Tibial nerve (tissue), 4 donors: ENCODE measurements at regions not wholly inside any gene's neighbourhood (a gene's known extent, or its start where the extent isn't known, plus 50 kb on each side); places are given as distances from the start of the nearest gene placed in this dataset.

Experiments used
- DNase-seq, 2 donors: peaks; one replicate each; pipeline ENCODE4 v3.0.0-alpha.2; 2019; ENCODE audit warnings: low spot score in 2 of 2
- H3K27ac ChIP-seq, 4 donors: fragments of 200-600 bp; sonication (generic) in 3 of 4; one replicate each; pipeline ENCODE4 v1.5.1; 2017 to 2019; ENCODE audit warnings: mild to moderate bottlenecking in 1 of 4
- H3K27me3 ChIP-seq, 2 donors: fragments of 200-600 bp; sonication (generic) in 1 of 2; one replicate each; pipeline versions ENCODE4 v1.5.1 to v1.6.0; 2017 to 2019
- H3K36me3 ChIP-seq, 3 donors: fragments of 200-600 bp; sonication (generic); one replicate each; pipeline ENCODE4 v1.5.1; 2018 to 2019
- H3K4me1 ChIP-seq, 4 donors: fragments of 200-600 bp; sonication (generic) in 3 of 4; one replicate each; pipeline ENCODE4 v1.5.1; 2017 to 2019
- H3K4me3 ChIP-seq, 4 donors: fragments of 200-600 bp; sonication (generic) in 3 of 4; one replicate each; pipeline ENCODE4 v1.5.1; 2017 to 2019; ENCODE audit warnings: mild to moderate bottlenecking in 1 of 4, moderate library complexity in 1 of 4
- H3K9me3 ChIP-seq, 4 donors: fragments of 200-600 bp; sonication (generic) in 3 of 4; one replicate each; pipeline ENCODE4 v1.5.1; 2017 to 2019
- CTCF ChIP-seq, 5 experiments: fragments of 200-600 bp in 3 of 5; fragments of 450-650 bp in 2 of 5; sonication (generic) in 3 of 5; IDR thresholded peaks; one replicate each; pipeline ENCODE4 v1.5.1; 2016 to 2019; ENCODE audit warnings: antibody characterized with exemption in 5 of 5, mild to moderate bottlenecking in 3 of 5, moderate library complexity in 2 of 5
- EP300 ChIP-seq, 2 donors: sonication (generic); formaldehyde crosslinking; IDR thresholded peaks; one replicate each; pipeline ENCODE4 v1.6.1; 2017; ENCODE audit warnings: antibody characterized with exemption in 2 of 2, mild to moderate bottlenecking in 1 of 2
- POLR2A ChIP-seq, 2 donors: fragments of 450-650 bp; IDR thresholded peaks; one replicate each; pipeline ENCODE4 v1.6.1; 2017; ENCODE audit warnings: antibody characterized with exemption in 2 of 2, mild to moderate bottlenecking in 2 of 2, moderate library complexity in 2 of 2
- WGBS, 2 donors: methylation state at CpG; one replicate each; pipeline ENCODE4 v1.1.5; 2018; 5-methylcytosine and 5-hydroxymethylcytosine counted together

DNA sequence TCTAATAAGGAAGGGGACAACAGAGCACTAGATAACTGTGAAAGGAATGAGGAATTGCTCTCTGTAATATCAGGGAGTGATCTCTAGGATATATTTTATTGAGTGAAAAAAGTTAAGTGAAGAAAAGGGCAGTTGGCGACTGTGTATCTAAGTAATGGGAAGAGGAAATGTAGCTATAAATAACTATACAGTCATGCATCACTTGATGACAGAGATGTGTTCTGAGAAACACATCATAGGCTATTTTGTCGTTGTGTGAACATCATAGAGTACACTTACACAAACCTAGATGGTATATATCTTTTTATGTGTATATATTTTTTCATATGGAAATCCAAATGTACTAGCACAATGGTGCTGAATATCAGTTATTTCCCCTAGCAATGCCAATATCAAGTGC, 329.3 kb downstream of the TXNL1 start:
- no peak for TF ChIP-seq POLR2A (IDR thresholded peaks at IDR 0.05)
- no peak for TF ChIP-seq EP300 (IDR thresholded peaks at IDR 0.05)
- no peak for TF ChIP-seq CTCF (IDR thresholded peaks at IDR 0.05)
- WGBS, 2 donors = 51 to 65% methylated on average over 2 of the region's 2 CpGs
- H3K4me1 ChIP-seq = no peaks in the 10 kb centered on the region
- no peak overlapping the region for H3K4me3 ChIP-seq
- no peaks in the 10 kb centered on the region for H3K36me3 ChIP-seq
- DNase-seq = no peak
- H3K9me3 ChIP-seq = no peaks in the 10 kb centered on the region
- no peak overlapping the region for H3K27ac ChIP-seq
- H3K27me3 ChIP-seq = no peaks in the 10 kb centered on the region

- 49 to 50% methylated on average over 4 of the region's 4 CpGs for WGBS, 2 donors
- H3K9me3 ChIP-seq = no peaks in the 10 kb centered on the region
- no peaks in the 10 kb centered on the region for H3K4me1 ChIP-seq
- DNase-seq = no peak
- TF ChIP-seq POLR2A (IDR thresholded peaks at IDR 0.05) (no peak), CTCF (IDR thresholded peaks at IDR 0.05) (no peak), EP300 (IDR thresholded peaks at IDR 0.05) (no peak)
- H3K36me3 ChIP-seq = no peaks in the 10 kb centered on the region
- no peaks in the 10 kb centered on the region for H3K27me3 ChIP-seq
- H3K4me3 ChIP-seq = no peak overlapping the region
- no peak overlapping the region for H3K27ac ChIP-seq
Measured at GRCh38 chr18:56307354-56308170, 330.8 kb downstream of the TXNL1 start.

DNA sequence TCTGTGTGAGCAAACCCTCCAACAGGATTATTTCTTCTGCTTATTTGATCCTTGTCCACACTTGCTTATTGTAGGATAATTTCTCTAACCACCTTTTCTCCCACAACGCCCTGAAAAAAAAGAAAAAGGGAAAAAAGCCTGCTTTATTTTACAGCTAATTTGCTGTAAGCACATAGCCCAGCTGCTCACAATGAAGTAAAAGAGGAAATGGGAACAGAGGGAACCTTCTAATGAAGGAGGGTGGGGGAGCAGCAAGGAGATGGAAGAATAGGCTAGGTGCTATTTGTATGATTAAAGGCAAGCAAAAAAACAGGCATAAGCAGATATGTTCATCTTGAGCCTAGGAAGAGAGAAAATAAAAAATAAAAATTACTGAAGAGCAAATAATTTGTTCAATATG, 331.6 kb downstream of the TXNL1 start:
- TF ChIP-seq EP300 (IDR thresholded peaks at IDR 0.05) (no peak), CTCF (IDR thresholded peaks at IDR 0.05) (no peak), POLR2A (IDR thresholded peaks at IDR 0.05) (no peak)
- Histone ChIP-seq H3K9me3 (no peaks in the 10 kb centered on the region), H3K27ac (no peak overlapping the region), H3K27me3 (no peaks in the 10 kb centered on the region), H3K4me3 (no peak overlapping the region), H3K36me3 (no peaks in the 10 kb centered on the region), H3K4me1 (no peaks in the 10 kb centered on the region)
- WGBS, 2 donors = 24 to 25% methylated on average over 1 of the region's 1 CpG
- DNase-seq = no peak

GRCh38 chr18:56305583-56305982, 332.8 kb downstream of the TXNL1 start:
- Histone ChIP-seq H3K27me3 (no peaks in the 10 kb centered on the region), H3K36me3 (no peaks in the 10 kb centered on the region), H3K27ac (no peak overlapping the region), H3K4me3 (no peak overlapping the region), H3K4me1 (no peaks in the 10 kb centered on the region), H3K9me3 (no peaks in the 10 kb centered on the region)
- DNase-seq = no peak
- TF ChIP-seq EP300 (IDR thresholded peaks at IDR 0.05) = no peak
- no peak for TF ChIP-seq CTCF (IDR thresholded peaks at IDR 0.05)
- TF ChIP-seq POLR2A (IDR thresholded peaks at IDR 0.05) = no peak

DNA sequence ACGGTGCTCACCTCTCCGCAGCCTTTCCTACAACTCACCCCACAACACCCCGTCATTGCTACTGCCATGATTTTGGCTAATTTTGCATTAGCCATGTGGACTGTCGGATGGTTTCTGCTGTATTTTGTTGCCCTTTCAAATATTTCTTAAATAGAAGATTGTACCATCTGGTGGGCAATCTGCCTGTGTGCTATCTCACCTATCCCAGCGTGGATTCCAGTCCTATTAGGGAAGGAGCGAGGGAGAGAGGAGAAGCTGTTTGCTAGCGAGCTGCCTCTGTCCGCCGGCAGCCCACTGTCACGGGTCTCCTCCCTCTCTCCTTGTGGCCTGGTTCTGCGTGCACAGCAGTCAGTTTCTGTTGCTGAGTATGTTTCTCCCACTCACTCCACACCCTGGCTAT, 336.2 kb downstream of the TXNL1 start:
- Histone ChIP-seq H3K36me3 (no peaks in the 10 kb centered on the region), H3K4me3 (no peak overlapping the region), H3K27ac (no peak overlapping the region), H3K27me3 (no peaks in the 10 kb centered on the region), H3K4me1 (no peaks in the 10 kb centered on the region), H3K9me3 (no peaks in the 10 kb centered on the region)
- DNase-seq = no peak
- no peak for TF ChIP-seq EP300 (IDR thresholded peaks at IDR 0.05)
- TF ChIP-seq POLR2A (IDR thresholded peaks at IDR 0.05) = no peak
- TF ChIP-seq CTCF (IDR thresholded peaks at IDR 0.05) = no peak
- WGBS, 2 donors = 85 to 93% methylated on average over 11 of the region's 11 CpGs
